Astrocyte (in vitro differentiated cells and primary cell): ENCODE measurements at regions not wholly inside any gene's neighbourhood (a gene's known extent, or its start where the extent isn't known, plus 50 kb on each side); places are given as distances from the start of the nearest gene placed in this dataset.

ENCODE experiments used
- DNase-seq: peaks from one replicate; pipeline ENCODE4 v3.0.0-alpha.2; 2010; ENCODE audit warnings: low read depth
- FAIRE-seq: peaks from 2 replicates; lab custom pipeline; 2011; peaks lifted over from hg19 to GRCh38; lab: Jason Lieb, UNC
- H2AFZ ChIP-seq: 2 replicates; pipeline ENCODE4 v1.6.0; 2012; ENCODE audit warnings: low read depth, low read length, inconsistent platforms
- H3K27ac ChIP-seq: 2 replicates; pipeline ENCODE4 v1.5.1; 2011; ENCODE audit warnings: low read depth, low read length, inconsistent platforms
- H3K27me3 ChIP-seq: 2 replicates; pipeline ENCODE4 v1.6.0; 2011; ENCODE audit warnings: low read length, inconsistent platforms; ENCODE audit not compliant: insufficient read depth
- H3K36me3 ChIP-seq: 2 replicates; pipeline ENCODE4 v1.5.1; 2011; ENCODE audit warnings: low read length, inconsistent platforms; ENCODE audit not compliant: insufficient read depth
- H3K4me1 ChIP-seq: 2 replicates; pipeline ENCODE4 v1.5.1; 2011; ENCODE audit warnings: low read length, inconsistent platforms; ENCODE audit not compliant: insufficient read depth
- H3K4me2 ChIP-seq: 2 replicates; pipeline ENCODE4 v1.6.0; 2012; ENCODE audit warnings: low read length, inconsistent platforms
- H3K4me3 ChIP-seq: 2 replicates; pipeline ENCODE4 v1.5.1; 2011; ENCODE audit warnings: low read depth, mild to moderate bottlenecking, low read length, inconsistent platforms; ENCODE audit not compliant: insufficient read depth
- H3K79me2 ChIP-seq: 2 replicates; pipeline ENCODE4 v1.6.0; 2012; ENCODE audit warnings: mild to moderate bottlenecking, low read length, inconsistent platforms; ENCODE audit not compliant: insufficient read depth
- H3K9ac ChIP-seq: 2 replicates; pipeline ENCODE4 v1.6.0; 2012; ENCODE audit warnings: mild to moderate bottlenecking, low read length, inconsistent platforms
- H3K9me3 ChIP-seq: 2 replicates; pipeline ENCODE4 v1.5.1; 2012; ENCODE audit warnings: low read depth, mild to moderate bottlenecking, low read length, inconsistent platforms; ENCODE audit not compliant: insufficient read depth
- H4K20me1 ChIP-seq: 2 replicates; pipeline ENCODE4 v1.6.0; 2012; ENCODE audit warnings: low read length, inconsistent platforms; ENCODE audit not compliant: insufficient read depth
- H3K27ac Mint-ChIP-seq: one replicate; pipeline ENCODE4 v1.8.0; 2021; ENCODE audit warnings: mild to moderate bottlenecking, mixed read lengths; ENCODE audit not compliant: unreplicated experiment
- H3K27me3 Mint-ChIP-seq: one replicate; pipeline ENCODE4 v1.8.0; 2021; ENCODE audit warnings: low read depth, mixed read lengths; ENCODE audit not compliant: unreplicated experiment
- H3K36me3 Mint-ChIP-seq: one replicate; pipeline ENCODE4 v1.8.0; 2021; ENCODE audit warnings: low read depth, mixed read lengths; ENCODE audit not compliant: unreplicated experiment
- H3K4me1 Mint-ChIP-seq: one replicate; pipeline ENCODE4 v1.8.0; 2021; ENCODE audit warnings: low read depth, mixed read lengths; ENCODE audit not compliant: unreplicated experiment
- H3K4me3 Mint-ChIP-seq: one replicate; pipeline ENCODE4 v1.8.0; 2021; ENCODE audit warnings: mild to moderate bottlenecking, moderate library complexity, mixed read lengths; ENCODE audit not compliant: unreplicated experiment
- H3K9me3 Mint-ChIP-seq: one replicate; pipeline ENCODE4 v1.8.0; 2021; ENCODE audit warnings: mild to moderate bottlenecking, mixed read lengths; ENCODE audit not compliant: unreplicated experiment
- EZH2 ChIP-seq: IDR thresholded peaks from 2 replicates; pipeline ENCODE4 v1.6.1; 2012; ENCODE audit warnings: mild to moderate bottlenecking, low read length, inconsistent platforms; ENCODE audit not compliant: insufficient read depth
- TF ChIP-seq, protein P1 (sequence below): IDR thresholded peaks from 2 replicates; pipeline ENCODE4 v1.5.1; 2011; ENCODE audit warnings: low read depth, mild to moderate bottlenecking, inconsistent platforms, low read length, moderate library complexity; ENCODE audit not compliant: insufficient read depth

DNA sequence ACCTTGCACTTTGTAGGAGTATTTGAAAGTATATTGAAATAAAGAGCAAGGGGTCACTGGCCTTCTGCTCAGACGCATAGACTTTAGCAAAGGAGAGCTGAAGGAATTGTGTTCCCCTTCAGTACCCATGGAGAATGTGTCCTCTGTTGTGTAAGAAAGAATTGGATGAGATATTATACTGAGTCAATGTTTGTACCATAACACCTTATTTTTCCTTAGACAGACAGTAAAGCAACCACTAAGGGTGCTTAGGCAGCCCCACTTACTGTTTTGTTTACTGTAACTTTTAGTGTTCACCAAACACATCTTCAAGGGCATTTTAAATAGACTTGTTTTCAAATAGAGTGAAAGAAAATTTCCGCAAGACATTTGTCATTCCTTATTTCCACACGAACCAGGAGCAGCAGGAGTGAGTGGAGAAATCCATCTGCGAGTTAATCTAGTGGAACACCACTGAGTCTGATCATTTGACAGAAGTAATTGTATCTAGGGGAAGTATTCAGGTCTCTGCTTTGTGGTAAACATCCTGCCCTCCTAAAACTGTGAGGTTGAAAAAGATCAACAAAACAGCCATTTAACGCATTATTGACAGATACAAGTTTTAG, 89.5 kb downstream of the SLIT2 start:
- Histone ChIP-seq H3K9me3 (no peaks in the 10 kb centered on the region), H3K79me2 (no peaks in the 10 kb centered on the region), H3K27ac (no peak overlapping the region), H3K36me3 (no peaks in the 10 kb centered on the region), H4K20me1 (no peaks in the 10 kb centered on the region), H3K4me3 (no peak overlapping the region), H3K4me1 (no peaks in the 10 kb centered on the region), H3K4me2 (no peak overlapping the region), H2AFZ (no peak overlapping the region), H3K9ac (no peak overlapping the region), H3K27me3 (no peaks in the 10 kb centered on the region)
- no peak for DNase-seq
- no peak for FAIRE-seq
- H3K4me1 Mint-ChIP-seq = no peaks in the 10 kb centered on the region
- H3K9me3 Mint-ChIP-seq = no peaks in the 10 kb centered on the region
- no peaks in the 10 kb centered on the region for H3K36me3 Mint-ChIP-seq
- no peak overlapping the region for H3K27ac Mint-ChIP-seq
- H3K27me3 Mint-ChIP-seq = no peaks in the 10 kb centered on the region
- TF ChIP-seq, protein P1, sequence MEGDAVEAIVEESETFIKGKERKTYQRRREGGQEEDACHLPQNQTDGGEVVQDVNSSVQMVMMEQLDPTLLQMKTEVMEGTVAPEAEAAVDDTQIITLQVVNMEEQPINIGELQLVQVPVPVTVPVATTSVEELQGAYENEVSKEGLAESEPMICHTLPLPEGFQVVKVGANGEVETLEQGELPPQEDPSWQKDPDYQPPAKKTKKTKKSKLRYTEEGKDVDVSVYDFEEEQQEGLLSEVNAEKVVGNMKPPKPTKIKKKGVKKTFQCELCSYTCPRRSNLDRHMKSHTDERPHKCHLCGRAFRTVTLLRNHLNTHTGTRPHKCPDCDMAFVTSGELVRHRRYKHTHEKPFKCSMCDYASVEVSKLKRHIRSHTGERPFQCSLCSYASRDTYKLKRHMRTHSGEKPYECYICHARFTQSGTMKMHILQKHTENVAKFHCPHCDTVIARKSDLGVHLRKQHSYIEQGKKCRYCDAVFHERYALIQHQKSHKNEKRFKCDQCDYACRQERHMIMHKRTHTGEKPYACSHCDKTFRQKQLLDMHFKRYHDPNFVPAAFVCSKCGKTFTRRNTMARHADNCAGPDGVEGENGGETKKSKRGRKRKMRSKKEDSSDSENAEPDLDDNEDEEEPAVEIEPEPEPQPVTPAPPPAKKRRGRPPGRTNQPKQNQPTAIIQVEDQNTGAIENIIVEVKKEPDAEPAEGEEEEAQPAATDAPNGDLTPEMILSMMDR = no peak
- TF ChIP-seq EZH2 = no peak
- no peak overlapping the region for H3K4me3 Mint-ChIP-seq

DNA sequence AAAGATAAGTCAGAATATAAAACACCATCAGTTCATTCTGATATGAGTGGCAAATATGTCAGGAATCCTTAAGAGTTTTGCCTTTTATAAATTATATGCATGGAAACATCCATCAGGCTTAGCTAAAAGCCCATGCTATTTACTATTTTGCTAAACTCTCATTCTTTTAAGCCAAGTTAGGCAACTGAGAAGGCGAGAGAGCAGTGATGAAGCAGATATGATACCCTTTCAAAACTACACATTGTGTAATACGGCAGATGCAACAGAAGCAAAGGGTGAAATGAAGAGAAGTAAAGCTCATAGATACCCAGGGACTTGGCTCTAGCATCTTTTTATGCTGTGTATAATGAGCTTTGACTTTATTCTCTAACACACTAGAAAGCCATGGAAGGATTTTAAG, 95.8 kb downstream of the SLIT2 start:
- H3K4me1 Mint-ChIP-seq = no peaks in the 10 kb centered on the region
- Histone ChIP-seq H3K79me2 (no peaks in the 10 kb centered on the region), H3K4me2 (no peak overlapping the region), H3K9ac (no peak overlapping the region), H3K36me3 (no peaks in the 10 kb centered on the region), H3K9me3 (no peaks in the 10 kb centered on the region), H3K4me1 (no peaks in the 10 kb centered on the region), H2AFZ (no peak overlapping the region), H3K27ac (no peak overlapping the region), H4K20me1 (no peaks in the 10 kb centered on the region), H3K27me3 (no peaks in the 10 kb centered on the region), H3K4me3 (no peak overlapping the region)
- no peak overlapping the region for H3K27ac Mint-ChIP-seq
- H3K9me3 Mint-ChIP-seq = no peaks in the 10 kb centered on the region
- FAIRE-seq (no peak), DNase-seq (no peak)
- H3K27me3 Mint-ChIP-seq = no peaks in the 10 kb centered on the region
- H3K4me3 Mint-ChIP-seq = no peak overlapping the region
- H3K36me3 Mint-ChIP-seq = no peaks in the 10 kb centered on the region
- no peak for TF ChIP-seq EZH2
- TF ChIP-seq, protein P1 = no peak

DNA sequence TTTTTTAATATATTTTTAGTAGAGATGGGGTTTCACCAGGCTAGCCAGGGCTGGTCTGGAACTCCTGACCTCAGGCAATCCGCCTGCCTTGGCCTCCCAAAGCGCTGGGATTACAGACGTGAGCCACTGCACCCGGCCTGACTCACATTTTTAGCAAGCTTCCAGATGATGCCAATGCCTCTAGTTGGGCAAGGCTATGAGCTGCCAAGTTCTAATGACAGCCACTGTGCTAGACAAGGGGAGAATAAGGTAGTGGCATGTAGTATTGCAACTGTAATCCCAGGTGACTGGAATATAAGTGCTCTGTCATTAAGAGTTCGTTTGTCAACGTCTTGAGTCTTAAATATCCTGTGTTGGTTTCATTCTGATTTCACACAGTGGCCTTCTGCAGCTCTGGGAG, 96.7 kb downstream of the SLIT2 start:
- H3K36me3 ChIP-seq = no peaks in the 10 kb centered on the region
- H3K9me3 Mint-ChIP-seq = no peaks in the 10 kb centered on the region
- no peaks in the 10 kb centered on the region for H3K27me3 ChIP-seq
- no peak overlapping the region for H3K4me2 ChIP-seq
- no peak for DNase-seq
- H3K36me3 Mint-ChIP-seq = no peaks in the 10 kb centered on the region
- H3K79me2 ChIP-seq = no peaks in the 10 kb centered on the region
- H3K4me3 Mint-ChIP-seq = no peak overlapping the region
- no peak overlapping the region for H3K27ac ChIP-seq
- no peak overlapping the region for H2AFZ ChIP-seq
- FAIRE-seq = no peak
- H3K9ac ChIP-seq = no peak overlapping the region
- H3K27ac Mint-ChIP-seq = no peak overlapping the region
- H4K20me1 ChIP-seq = no peaks in the 10 kb centered on the region
- H3K4me1 Mint-ChIP-seq = no peaks in the 10 kb centered on the region
- no peak for TF ChIP-seq EZH2
- TF ChIP-seq, protein P1 = no peak
- no peak overlapping the region for H3K4me3 ChIP-seq
- H3K4me1 ChIP-seq = no peaks in the 10 kb centered on the region
- H3K27me3 Mint-ChIP-seq = no peaks in the 10 kb centered on the region
- H3K9me3 ChIP-seq = no peaks in the 10 kb centered on the region
